ENCODE measurements at regions not wholly inside any gene's neighbourhood (a gene's known extent, or its start where the extent isn't known, plus 50 kb on each side); places are given as distances from the start of the nearest gene placed in this dataset.

GRCh38 chr15:29361560-29361959 lies 91.9 kb upstream of the NSMCE3 start:
- no peaks in the 10 kb centered on the region for H3K36me3 ChIP-seq (ENCODE audit: control insufficient read depth, insufficient read depth, low read length)
- no peak for FAIRE-seq
- no peak for TF ChIP-seq CTCF (IDR thresholded peaks at IDR 0.05; ENCODE audit: insufficient read depth, low read length, severe bottlenecking)

GRCh38 chr15:29360152-29360551 lies 90.5 kb upstream of the NSMCE3 start:
- no peak for DNase-seq (ENCODE audit: low read depth)
- no peaks in the 10 kb centered on the region for H3K27me3 ChIP-seq (ENCODE audit: control insufficient read depth, insufficient read depth, low read length)
- H3K4me3 ChIP-seq (ENCODE audit: low read depth, low read length), result no peak overlapping the region
- TF ChIP-seq CTCF (IDR thresholded peaks at IDR 0.05; ENCODE audit: insufficient read depth, low read length, severe bottlenecking), result no peak
- H3K36me3 ChIP-seq (ENCODE audit: control insufficient read depth, insufficient read depth, low read length), result no peaks in the 10 kb centered on the region
- no peak for FAIRE-seq

More at GRCh38 chr15:29361560-29361959, 91.9 kb upstream of the NSMCE3 start:
- DNase-seq (ENCODE audit: low read depth), result no peak
- H3K4me3 ChIP-seq (ENCODE audit: low read depth, low read length), result no peak overlapping the region
- H3K27me3 ChIP-seq (ENCODE audit: control insufficient read depth, insufficient read depth, low read length), result no peaks in the 10 kb centered on the region

GRCh38 chr15:29356786-29357185 lies 87.2 kb upstream of the NSMCE3 start:
- TF ChIP-seq CTCF (IDR thresholded peaks at IDR 0.05; ENCODE audit: insufficient read depth, low read length, severe bottlenecking), result no peak
- FAIRE-seq (no peak), DNase-seq (ENCODE audit: low read depth) (no peak)
- Histone ChIP-seq H3K4me3 (ENCODE audit: low read depth, low read length) (no peak overlapping the region), H3K36me3 (ENCODE audit: control insufficient read depth, insufficient read depth, low read length) (no peaks in the 10 kb centered on the region), H3K27me3 (ENCODE audit: control insufficient read depth, insufficient read depth, low read length) (no peaks in the 10 kb centered on the region)

- DNase-seq (ENCODE audit: low read depth), result no peak
- no peaks in the 10 kb centered on the region for H3K27me3 ChIP-seq (ENCODE audit: control insufficient read depth, insufficient read depth, low read length)
- H3K36me3 ChIP-seq (ENCODE audit: control insufficient read depth, insufficient read depth, low read length), result no peaks in the 10 kb centered on the region
- no peak for FAIRE-seq
- TF ChIP-seq CTCF (IDR thresholded peaks at IDR 0.05; ENCODE audit: insufficient read depth, low read length, severe bottlenecking), result no peak
- no peak overlapping the region for H3K4me3 ChIP-seq (ENCODE audit: low read depth, low read length)
Measured at GRCh38 chr15:29355477-29355876, 85.9 kb upstream of the NSMCE3 start.

GRCh38 chr15:29352402-29352801 lies 82.8 kb upstream of the NSMCE3 start:
- no peak for DNase-seq (ENCODE audit: low read depth)
- H3K36me3 ChIP-seq (ENCODE audit: control insufficient read depth, insufficient read depth, low read length), result no peaks in the 10 kb centered on the region
- no peak for FAIRE-seq
- TF ChIP-seq CTCF (IDR thresholded peaks at IDR 0.05; ENCODE audit: insufficient read depth, low read length, severe bottlenecking), result no peak
- H3K4me3 ChIP-seq (ENCODE audit: low read depth, low read length), result no peak overlapping the region
- no peaks in the 10 kb centered on the region for H3K27me3 ChIP-seq (ENCODE audit: control insufficient read depth, insufficient read depth, low read length)

- no peaks in the 10 kb centered on the region for H3K27me3 ChIP-seq (ENCODE audit: control insufficient read depth, insufficient read depth, low read length)
Measured at GRCh38 chr15:29349196-29349595, 79.6 kb upstream of the NSMCE3 start.

More at GRCh38 chr15:29349196-29349595, 79.6 kb upstream of the NSMCE3 start:
- FAIRE-seq, result no peak
- Histone ChIP-seq H3K36me3 (ENCODE audit: control insufficient read depth, insufficient read depth, low read length) (no peaks in the 10 kb centered on the region), H3K4me3 (ENCODE audit: low read depth, low read length) (no peak overlapping the region)
- DNase-seq (ENCODE audit: low read depth), result no peak
- no peak for TF ChIP-seq CTCF (IDR thresholded peaks at IDR 0.05; ENCODE audit: insufficient read depth, low read length, severe bottlenecking)
